ENCODE measurements at regions not wholly inside any gene's neighbourhood (a gene's known extent, or its start where the extent isn't known, plus 50 kb on each side); places are given as distances from the start of the nearest gene placed in this dataset.
A peak's percentile ranks its signal among the peaks of the same experiment; 100 is the strongest.

DNA sequence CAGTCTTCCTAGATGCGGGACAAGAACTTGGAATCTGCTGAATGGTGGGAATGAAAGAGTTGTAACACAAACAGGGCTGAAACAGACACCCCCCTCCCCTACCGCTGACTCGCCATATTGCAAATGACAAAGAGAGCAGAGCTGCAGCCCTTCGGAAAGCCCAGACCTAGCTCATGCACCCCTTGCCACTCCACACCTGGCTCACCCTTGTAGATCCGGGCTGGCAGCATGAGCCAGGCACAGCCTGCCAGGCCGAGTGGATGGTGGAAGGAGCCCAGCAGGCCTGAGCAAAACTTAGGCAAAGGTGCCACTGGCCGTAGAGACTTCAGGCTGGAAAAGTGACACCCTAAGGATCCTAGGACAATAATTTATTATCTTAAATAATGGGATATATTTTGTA is 237.4 kb upstream of the SEMA3D start:
- Histone ChIP-seq H3K79me1 (ENCODE audit: low read depth, low read length) (no peaks in the 10 kb centered on the region), H3K9me3 (ENCODE audit: insufficient read depth in 2 of 2, low read depth in 1 of 2, low read length in 1 of 2) (no peaks in the 10 kb centered on the region), H3K27ac (ENCODE audit: low read depth, low read length) (no peak overlapping the region), H3K9ac (replicated peaks in 1 of 4; ENCODE audit: extremely low read depth in 1 of 4, low read depth in 3 of 4, low read length in 3 of 4) (no peak overlapping the region), H3K36me3 (ENCODE audit: control insufficient read depth in 2 of 4, insufficient read depth in 4 of 4, low read length in 3 of 4) (no peaks in the 10 kb centered on the region), H3K4me1 (replicated peaks in 1 of 4; ENCODE audit: control insufficient read depth in 3 of 4, insufficient read depth in 4 of 4, low read length in 3 of 4) (no peaks in the 10 kb centered on the region), H3K27me3 (replicated peaks in 1 of 4; ENCODE audit: control insufficient read depth in 3 of 4, extremely low read depth in 1 of 4, insufficient read depth in 3 of 4, low read length in 3 of 4) (no peaks in the 10 kb centered on the region), H2AK5ac (ENCODE audit: low read depth, low read length) (no peak overlapping the region), H4K5ac (ENCODE audit: insufficient read length, low read depth, low read length) (no peak overlapping the region), H2BK15ac (ENCODE audit: low read length) (no peak overlapping the region), H3K4ac (replicated peaks; ENCODE audit: insufficient read length, low read depth, low read length) (no peak overlapping the region), H3K14ac (ENCODE audit: insufficient read length) (no peak overlapping the region), H3K4me2 (ENCODE audit: insufficient read depth in 1 of 2, low read depth in 2 of 2, low read length in 2 of 2) (no peak overlapping the region), H2BK12ac (ENCODE audit: low read depth, low read length) (no peak overlapping the region), H2AFZ (ENCODE audit: low read length) (peak overlapping the region; percentile 95), H4K8ac (ENCODE audit: extremely low read depth, insufficient read depth, low read length) (peak overlapping the region; percentile 58; the same call in 1 of the 2 replicates), H3K4me3 (ENCODE audit: extremely low read depth in 1 of 4, insufficient read depth in 2 of 4, low read depth in 3 of 4, low read length in 4 of 4) (no peak overlapping the region), H3K23me2 (ENCODE audit: low read depth, low read length) (no peaks in the 10 kb centered on the region), H2BK5ac (ENCODE audit: low read depth, low read length) (no peak overlapping the region), H2BK20ac (ENCODE audit: low read length) (no peak overlapping the region), H3K18ac (ENCODE audit: extremely low read depth, low read length) (no peak overlapping the region), H3K56ac (replicated peaks; ENCODE audit: insufficient read length, low read depth, low read length) (no peak overlapping the region), H4K20me1 (replicated peaks in 1 of 2; ENCODE audit: control insufficient read depth in 1 of 2, insufficient read depth in 2 of 2, low read length in 2 of 2) (no peaks in the 10 kb centered on the region), H3K23ac (ENCODE audit: insufficient read length) (no peak overlapping the region), H2BK120ac (replicated peaks; ENCODE audit: low read depth, low read length) (no peak overlapping the region), H3K79me2 (ENCODE audit: control insufficient read depth in 1 of 2, insufficient read depth in 2 of 2, low read length in 2 of 2) (no peaks in the 10 kb centered on the region), H4K91ac (replicated peaks; ENCODE audit: insufficient read length, low read length) (no peak overlapping the region)
- FAIRE-seq (no peak), DNase-seq (ENCODE audit: low read depth in 1 of 2, low spot score in 2 of 2) (no peak)
- ChIA-PET POLR2A (ENCODE audit: partially characterized antibody) (no interaction called here), CTCF (ENCODE audit: partially characterized antibody) (interaction anchor here (0.6 to 1.0 kb wide), 2 partner anchors 130 to 232 kb away, joined by 3 read pairs; no protein-coding TSS in a partner anchor)
- WGBS, 2 experiments (ENCODE audit: extremely low coverage in 1 of 2, insufficient coverage in 1 of 2, insufficient read length in 1 of 2, insufficient replicate concordance in 2 of 2, low coverage in 1 of 2, low lambda C conversion rate in 2 of 2, missing lambda C conversion rate in 1 of 2), result 93% methylated on average over 7 of the region's 7 CpGs; no CpG with 5 or more reads in 1 of the 2 experiments
- TF ChIP-seq HDAC6 (IDR thresholded peaks at IDR 0.05; ENCODE audit: low read depth, low read length), result no peak
- TF ChIP-seq, protein P1, sequence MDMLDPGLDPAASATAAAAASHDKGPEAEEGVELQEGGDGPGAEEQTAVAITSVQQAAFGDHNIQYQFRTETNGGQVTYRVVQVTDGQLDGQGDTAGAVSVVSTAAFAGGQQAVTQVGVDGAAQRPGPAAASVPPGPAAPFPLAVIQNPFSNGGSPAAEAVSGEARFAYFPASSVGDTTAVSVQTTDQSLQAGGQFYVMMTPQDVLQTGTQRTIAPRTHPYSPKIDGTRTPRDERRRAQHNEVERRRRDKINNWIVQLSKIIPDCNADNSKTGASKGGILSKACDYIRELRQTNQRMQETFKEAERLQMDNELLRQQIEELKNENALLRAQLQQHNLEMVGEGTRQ (IDR thresholded peaks at IDR 0.05; ENCODE audit: low read length), result no peak
- no peak for TF ChIP-seq KDM4A (IDR thresholded peaks at IDR 0.05; ENCODE audit: low read depth, low read length, severe bottlenecking)
- TF ChIP-seq BCL11A (IDR thresholded peaks at IDR 0.05; ENCODE audit: low read depth in 2 of 2, low read length in 2 of 2), result no peak
- TF ChIP-seq, protein P2, sequence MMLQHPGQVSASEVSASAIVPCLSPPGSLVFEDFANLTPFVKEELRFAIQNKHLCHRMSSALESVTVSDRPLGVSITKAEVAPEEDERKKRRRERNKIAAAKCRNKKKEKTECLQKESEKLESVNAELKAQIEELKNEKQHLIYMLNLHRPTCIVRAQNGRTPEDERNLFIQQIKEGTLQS (IDR thresholded peaks at IDR 0.05; ENCODE audit: insufficient read depth, low read depth, low read length), result no peak
- TF ChIP-seq CTBP2 (IDR thresholded peaks at IDR 0.05; ENCODE audit: borderline replicate concordance, insufficient read depth, insufficient read length, low read length), result no peak
- no peak for TF ChIP-seq CHD1 (IDR thresholded peaks at IDR 0.05; ENCODE audit: low read depth, low read length)
- TF ChIP-seq TEAD4 (IDR thresholded peaks at IDR 0.05; ENCODE audit: low read depth, low read length), result no peak
- no peak for TF ChIP-seq RFX5 (IDR thresholded peaks at IDR 0.05; ENCODE audit: borderline replicate concordance, low read depth, low read length)
- no peak for TF ChIP-seq TAF7 (optimal IDR thresholded peaks at IDR 0.05; ENCODE audit: borderline replicate concordance, low read depth, low read length)
- no peak for TF ChIP-seq NANOG (IDR thresholded peaks at IDR 0.05; ENCODE audit: insufficient read depth, low read depth, low read length, poor library complexity, severe bottlenecking)
- TF ChIP-seq KDM5A (IDR thresholded peaks at IDR 0.05; ENCODE audit: low read length), result no peak
- TF ChIP-seq SRF (IDR thresholded peaks at IDR 0.05; ENCODE audit: low read depth, low read length), result no peak

All from H1 (cell line).